DOHH2 (cell line): ENCODE measurements at regions not wholly inside any gene's neighbourhood (a gene's known extent, or its start where the extent isn't known, plus 50 kb on each side); places are given as distances from the start of the nearest gene placed in this dataset.

Experiments
- H3F3A ChIP-seq: fragments of 200-600 bp; sonication (generic), shearing (Covaris generic); 2 replicates; pipeline ENCODE4 v1.6.0; 2016; ENCODE audit warnings: antibody characterized with exemption, mild to moderate bottlenecking; ENCODE audit not compliant: control insufficient read depth, insufficient read depth
- H3K27ac ChIP-seq: fragments of 200-600 bp; sonication (generic); 2 replicates; pipeline ENCODE4 v1.5.1; 2014; ENCODE audit warnings: low read depth, mild to moderate bottlenecking, low read length, moderate library complexity
- H3K27me3 ChIP-seq: fragments of 200-600 bp; sonication (generic); 2 replicates; pipeline ENCODE4 v1.6.1; 2014; ENCODE audit warnings: mild to moderate bottlenecking, low read length, mixed read lengths; ENCODE audit not compliant: control insufficient read depth
- H3K36me3 ChIP-seq: fragments of 200-600 bp; sonication (generic); 2 replicates; pipeline ENCODE4 v1.6.1; 2014; ENCODE audit warnings: mild to moderate bottlenecking, low read length, moderate library complexity, mixed read lengths; ENCODE audit not compliant: control insufficient read depth
- H3K4me1 ChIP-seq: fragments of 200-600 bp; sonication (generic); 2 replicates; pipeline ENCODE4 v1.6.1; 2014; ENCODE audit warnings: mild to moderate bottlenecking, low read length, mixed read lengths; ENCODE audit not compliant: control insufficient read depth
- H3K4me2 ChIP-seq: fragments of 200-600 bp; sonication (generic); 2 replicates; pipeline ENCODE4 v1.6.0; 2014; ENCODE audit warnings: mild to moderate bottlenecking, low read length, moderate library complexity
- H3K4me3 ChIP-seq: fragments of 200-600 bp; sonication (generic); 2 replicates; pipeline ENCODE4 v1.5.1; 2014; ENCODE audit warnings: mild to moderate bottlenecking, low read length, mixed read lengths
- H3K79me2 ChIP-seq: fragments of 200-600 bp; sonication (generic); 2 replicates; pipeline ENCODE4 v1.6.1; 2014; ENCODE audit warnings: mild to moderate bottlenecking, low read length, mixed read lengths; ENCODE audit not compliant: control insufficient read depth
- H3K9me2 ChIP-seq: fragments of 200-600 bp; sonication (generic); replicated peaks from 2 replicates; pipeline ENCODE4 v1.6.1; 2014; ENCODE audit warnings: mild to moderate bottlenecking, low read length, mixed read lengths; ENCODE audit not compliant: control insufficient read depth
- H3K9me3 ChIP-seq: fragments of 200-600 bp; sonication (generic); 2 replicates; pipeline ENCODE4 v1.6.1; 2014; ENCODE audit warnings: antibody characterized with exemption, low read length, mixed read lengths; ENCODE audit not compliant: control insufficient read depth, insufficient read depth
- H4K20me1 ChIP-seq: fragments of 200-600 bp; sonication (generic); 2 replicates; pipeline ENCODE4 v1.6.0; 2014; ENCODE audit warnings: low read depth, mild to moderate bottlenecking, antibody characterized with exemption, low read length, moderate library complexity; ENCODE audit not compliant: control insufficient read depth, insufficient read depth
- EZH2phosphoT487 ChIP-seq: fragments of 200-600 bp; sonication (generic); IDR thresholded peaks from 2 replicates; pipeline ENCODE4 v1.6.1; 2017; ENCODE audit warnings: borderline replicate concordance, mild to moderate bottlenecking, antibody characterized with exemption, low read length, moderate library complexity, mixed read lengths
- TF ChIP-seq, protein P1 (sequence below): fragments of 200-600 bp; sonication (generic); IDR thresholded peaks from one replicate; pipeline ENCODE4 v1.5.1; 2014; ENCODE audit warnings: antibody characterized with exemption, mild to moderate bottlenecking, low read depth, low read length; ENCODE audit not compliant: poor library complexity, severe bottlenecking

GRCh38 chr2:15733867-15734673 is 142.4 kb downstream of the DDX1 start:
- Histone ChIP-seq H3K79me2 (no peaks in the 10 kb centered on the region), H3K27me3 (no peaks in the 10 kb centered on the region; the same call in 1 of the 2 replicates), H3K9me2 (no peaks in the 10 kb centered on the region), H3K9me3 (no peaks in the 10 kb centered on the region), H3F3A (no peaks in the 10 kb centered on the region), H4K20me1 (no peaks in the 10 kb centered on the region), H3K27ac (no peak overlapping the region), H3K4me1 (peaks cover 6% of the 10 kb centered on the region; the same call in 1 of the 2 replicates), H3K4me3 (no peak overlapping the region), H3K4me2 (no peak overlapping the region), H3K36me3 (no peaks in the 10 kb centered on the region)
- TF ChIP-seq, protein P1, sequence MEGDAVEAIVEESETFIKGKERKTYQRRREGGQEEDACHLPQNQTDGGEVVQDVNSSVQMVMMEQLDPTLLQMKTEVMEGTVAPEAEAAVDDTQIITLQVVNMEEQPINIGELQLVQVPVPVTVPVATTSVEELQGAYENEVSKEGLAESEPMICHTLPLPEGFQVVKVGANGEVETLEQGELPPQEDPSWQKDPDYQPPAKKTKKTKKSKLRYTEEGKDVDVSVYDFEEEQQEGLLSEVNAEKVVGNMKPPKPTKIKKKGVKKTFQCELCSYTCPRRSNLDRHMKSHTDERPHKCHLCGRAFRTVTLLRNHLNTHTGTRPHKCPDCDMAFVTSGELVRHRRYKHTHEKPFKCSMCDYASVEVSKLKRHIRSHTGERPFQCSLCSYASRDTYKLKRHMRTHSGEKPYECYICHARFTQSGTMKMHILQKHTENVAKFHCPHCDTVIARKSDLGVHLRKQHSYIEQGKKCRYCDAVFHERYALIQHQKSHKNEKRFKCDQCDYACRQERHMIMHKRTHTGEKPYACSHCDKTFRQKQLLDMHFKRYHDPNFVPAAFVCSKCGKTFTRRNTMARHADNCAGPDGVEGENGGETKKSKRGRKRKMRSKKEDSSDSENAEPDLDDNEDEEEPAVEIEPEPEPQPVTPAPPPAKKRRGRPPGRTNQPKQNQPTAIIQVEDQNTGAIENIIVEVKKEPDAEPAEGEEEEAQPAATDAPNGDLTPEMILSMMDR, result no peak
- no peak for TF ChIP-seq EZH2phosphoT487

DNA sequence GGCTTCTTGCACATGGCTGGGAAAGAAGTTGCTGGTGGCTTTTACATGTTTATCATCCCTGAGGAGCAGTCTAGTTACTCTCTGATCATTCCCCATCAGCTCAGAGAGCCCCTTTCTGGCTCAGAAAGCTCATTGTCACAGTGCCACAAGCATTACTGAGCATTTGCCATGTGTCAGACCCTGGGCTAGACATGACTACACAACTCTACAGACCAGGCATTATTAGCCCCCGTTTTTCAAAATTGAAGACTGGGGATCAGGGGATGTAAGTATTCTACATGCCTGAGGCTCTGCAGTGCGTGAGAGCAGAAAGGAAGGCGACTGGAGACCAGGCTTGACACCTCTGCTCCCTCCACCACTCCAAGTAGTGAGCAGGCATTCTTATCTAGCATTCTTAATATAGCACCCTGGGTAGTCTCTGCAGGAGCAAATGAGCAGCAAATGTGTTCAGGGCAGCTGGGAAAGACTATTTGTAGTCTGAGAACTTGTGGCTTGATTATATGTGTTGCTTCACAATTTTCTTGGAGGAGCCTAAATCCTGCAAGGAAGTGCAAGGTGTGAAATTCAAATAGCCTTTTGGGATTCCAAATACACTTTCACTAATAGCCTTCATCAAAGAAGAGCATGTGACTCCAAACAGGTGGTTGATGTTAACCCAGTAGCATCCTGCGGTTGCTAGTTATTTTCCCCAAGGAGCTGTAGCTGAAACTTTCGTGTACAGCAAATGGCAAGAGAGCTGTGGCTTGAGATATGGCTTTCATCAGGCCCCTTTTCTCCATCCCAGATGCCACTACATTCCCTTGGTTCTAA is 143.2 kb downstream of the DDX1 start:
- no peak overlapping the region for H3K27ac ChIP-seq
- TF ChIP-seq EZH2phosphoT487, result no peak
- TF ChIP-seq, protein P1, result no peak
- no peaks in the 10 kb centered on the region for H3K9me3 ChIP-seq
- H3K4me2 ChIP-seq, result no peak overlapping the region
- H4K20me1 ChIP-seq, result no peaks in the 10 kb centered on the region
- no peaks in the 10 kb centered on the region for H3K79me2 ChIP-seq
- peaks cover 6% of the 10 kb centered on the region; the same call in 1 of the 2 replicates for H3K4me1 ChIP-seq
- H3K4me3 ChIP-seq, result no peak overlapping the region
- no peaks in the 10 kb centered on the region; the same call in 1 of the 2 replicates for H3K27me3 ChIP-seq
- H3K36me3 ChIP-seq, result no peaks in the 10 kb centered on the region
- no peaks in the 10 kb centered on the region for H3F3A ChIP-seq
- H3K9me2 ChIP-seq, result no peaks in the 10 kb centered on the region

DNA sequence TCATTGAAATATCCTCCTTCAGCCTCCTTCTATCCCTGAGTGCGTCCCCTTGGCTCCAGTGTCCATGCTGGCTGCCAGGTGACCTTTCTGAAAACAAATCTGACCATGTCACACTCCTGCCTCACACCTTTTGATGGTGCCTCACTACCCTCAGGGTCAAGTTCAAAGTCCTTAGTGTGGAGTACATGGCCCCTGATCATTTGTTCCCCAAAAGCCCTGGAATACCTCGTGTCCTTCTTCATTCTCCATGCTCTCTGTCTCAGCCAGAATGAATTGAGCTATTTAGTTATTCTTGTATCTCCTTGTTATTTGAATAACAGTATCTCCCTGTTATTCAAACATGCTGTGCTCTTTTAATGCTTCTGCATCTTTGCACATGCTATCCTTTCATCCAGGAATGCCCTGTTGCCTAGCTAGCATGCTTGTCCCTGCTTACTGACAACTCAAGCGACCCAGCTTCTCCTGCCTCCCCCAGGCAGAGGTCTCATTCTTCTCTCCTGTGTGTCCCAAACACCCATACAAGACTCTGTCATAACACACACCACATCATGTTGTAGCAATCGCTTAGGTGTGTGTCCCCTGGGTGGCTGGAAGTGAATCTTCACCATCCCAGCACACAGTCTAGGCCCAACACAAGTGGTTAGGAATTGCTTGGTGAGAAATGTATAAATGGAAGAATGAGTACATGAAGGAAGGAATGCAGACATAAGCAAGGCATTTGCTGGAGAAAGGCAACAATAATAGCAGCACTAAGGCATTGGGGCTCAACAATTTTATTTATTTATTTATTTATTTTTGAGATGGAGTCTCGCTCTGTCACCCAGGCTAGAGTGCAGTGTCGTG is 144.0 kb downstream of the DDX1 start:
- Histone ChIP-seq H3K27ac (no peak overlapping the region), H3K9me3 (no peaks in the 10 kb centered on the region), H4K20me1 (no peaks in the 10 kb centered on the region), H3K27me3 (no peaks in the 10 kb centered on the region; the same call in 1 of the 2 replicates), H3K79me2 (no peaks in the 10 kb centered on the region), H3K4me3 (no peak overlapping the region), H3F3A (no peaks in the 10 kb centered on the region), H3K9me2 (no peaks in the 10 kb centered on the region), H3K4me1 (peaks cover 6% of the 10 kb centered on the region; the same call in 1 of the 2 replicates), H3K4me2 (no peak overlapping the region), H3K36me3 (no peaks in the 10 kb centered on the region)
- no peak for TF ChIP-seq EZH2phosphoT487
- TF ChIP-seq, protein P1, result no peak
